ENCODE measurements at regions not wholly inside any gene's neighbourhood (a gene's known extent, or its start where the extent isn't known, plus 50 kb on each side); places are given as distances from the start of the nearest gene placed in this dataset.

- TF ChIP-seq CTCF (IDR thresholded peaks at IDR 0.05): no peak
- TF ChIP-seq EP300 (IDR thresholded peaks at IDR 0.05): no peak
- TF ChIP-seq POLR2AphosphoS5 (IDR thresholded peaks at IDR 0.05): no peak
These were observed 127.9 kb downstream of the URB2 start for GRCh38 chr1:229753764-229754551.

All from stomach (tissue), 4 donors.